ENCODE measurements at regions not wholly inside any gene's neighbourhood (a gene's known extent, or its start where the extent isn't known, plus 50 kb on each side); places are given as distances from the start of the nearest gene placed in this dataset.
"Not testable (repeated sequence)": the region's sequence is repeated elsewhere in the genome, so short reads cannot be mapped to it uniquely, and the experiment has no call there.

DNA sequence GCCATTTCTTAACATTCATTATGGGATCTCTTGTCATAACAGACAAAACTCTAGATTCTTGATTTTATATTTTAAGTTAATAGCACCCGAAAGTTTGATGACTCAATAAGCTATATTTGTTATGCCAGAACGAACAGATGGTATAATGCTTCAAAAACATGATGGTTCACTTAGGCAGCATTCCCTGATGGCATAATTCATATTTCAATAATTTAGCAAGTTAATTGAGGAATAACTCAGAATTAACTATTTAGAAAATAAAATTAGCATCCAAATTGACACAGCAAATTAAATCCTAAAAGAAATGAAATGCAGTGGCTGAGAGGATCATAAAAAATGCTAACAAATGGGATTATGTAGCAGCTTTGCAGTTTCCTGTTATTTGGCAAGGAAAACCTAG is 260.8 kb upstream of the MBL2 start:
- intact Hi-C loops (cut with DNase I; ENCODE audit: low total_unique reads) = no loop called here
- H3K4me3 ChIP-seq (ENCODE audit: low read depth, poor library complexity, severe bottlenecking) = no peak overlapping the region
- no peak for TF ChIP-seq POLR2A (IDR thresholded peaks at IDR 0.05)
- TF ChIP-seq, protein P1, sequence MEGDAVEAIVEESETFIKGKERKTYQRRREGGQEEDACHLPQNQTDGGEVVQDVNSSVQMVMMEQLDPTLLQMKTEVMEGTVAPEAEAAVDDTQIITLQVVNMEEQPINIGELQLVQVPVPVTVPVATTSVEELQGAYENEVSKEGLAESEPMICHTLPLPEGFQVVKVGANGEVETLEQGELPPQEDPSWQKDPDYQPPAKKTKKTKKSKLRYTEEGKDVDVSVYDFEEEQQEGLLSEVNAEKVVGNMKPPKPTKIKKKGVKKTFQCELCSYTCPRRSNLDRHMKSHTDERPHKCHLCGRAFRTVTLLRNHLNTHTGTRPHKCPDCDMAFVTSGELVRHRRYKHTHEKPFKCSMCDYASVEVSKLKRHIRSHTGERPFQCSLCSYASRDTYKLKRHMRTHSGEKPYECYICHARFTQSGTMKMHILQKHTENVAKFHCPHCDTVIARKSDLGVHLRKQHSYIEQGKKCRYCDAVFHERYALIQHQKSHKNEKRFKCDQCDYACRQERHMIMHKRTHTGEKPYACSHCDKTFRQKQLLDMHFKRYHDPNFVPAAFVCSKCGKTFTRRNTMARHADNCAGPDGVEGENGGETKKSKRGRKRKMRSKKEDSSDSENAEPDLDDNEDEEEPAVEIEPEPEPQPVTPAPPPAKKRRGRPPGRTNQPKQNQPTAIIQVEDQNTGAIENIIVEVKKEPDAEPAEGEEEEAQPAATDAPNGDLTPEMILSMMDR (IDR thresholded peaks at IDR 0.05) = no peak
- WGBS, 2 donors = 53 to 72% methylated on average over 2 of the region's 2 CpGs
- DNase-seq (ENCODE audit: low spot score in 2 of 2) = no peak

DNA sequence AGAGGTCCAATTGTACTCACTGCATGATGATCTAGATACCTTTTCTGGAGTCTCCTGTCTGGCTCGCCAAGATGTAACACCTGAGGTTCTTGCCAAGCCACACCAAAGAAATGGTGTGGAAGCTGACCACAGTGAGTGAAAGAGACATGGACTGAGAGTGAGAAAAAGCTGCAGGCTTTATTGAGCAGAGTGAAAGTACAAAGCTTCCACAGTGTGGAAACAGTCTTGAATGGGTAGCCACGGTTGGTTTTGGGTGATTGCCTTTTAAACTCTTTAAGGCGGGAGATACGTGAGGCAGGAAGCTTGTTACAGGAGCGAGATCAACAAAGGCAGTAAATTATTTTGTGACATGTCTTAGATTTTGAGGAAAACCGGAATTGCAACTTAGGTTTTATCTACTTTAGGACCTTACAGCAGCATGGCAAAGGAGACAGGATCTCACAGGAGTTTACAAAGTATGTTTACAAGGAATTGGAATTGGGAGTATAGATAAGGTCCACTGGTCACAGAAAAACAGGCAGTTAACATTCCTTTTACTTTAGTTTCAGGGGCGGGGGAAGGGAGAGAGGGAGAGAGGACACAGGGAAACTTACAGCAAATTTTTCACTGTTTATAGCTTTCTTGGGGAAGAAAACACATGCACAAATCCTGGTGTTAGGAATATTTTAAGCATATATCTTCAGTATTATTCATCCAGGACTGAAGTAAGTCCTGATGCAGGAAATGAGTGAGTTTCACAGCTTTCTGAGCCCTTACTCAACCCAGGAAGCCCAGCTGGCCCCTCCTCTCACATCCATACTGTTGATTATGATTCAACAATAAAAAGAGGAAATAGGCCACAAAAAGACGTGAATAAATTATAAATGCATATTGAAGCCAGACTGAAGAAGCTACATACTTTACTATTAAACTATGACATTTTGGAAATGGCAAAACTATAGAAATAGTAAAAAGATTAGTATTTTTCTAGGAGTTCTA is 257.6 kb upstream of the MBL2 start:
- H3K4me3 ChIP-seq (ENCODE audit: low read depth, poor library complexity, severe bottlenecking); DNase-seq (ENCODE audit: low spot score in 2 of 2); intact Hi-C loops (cut with DNase I; ENCODE audit: low total_unique reads): not testable (repeated sequence)
- 20 to 30% methylated on average over 8 of the region's 8 CpGs for WGBS, 2 donors

DNA sequence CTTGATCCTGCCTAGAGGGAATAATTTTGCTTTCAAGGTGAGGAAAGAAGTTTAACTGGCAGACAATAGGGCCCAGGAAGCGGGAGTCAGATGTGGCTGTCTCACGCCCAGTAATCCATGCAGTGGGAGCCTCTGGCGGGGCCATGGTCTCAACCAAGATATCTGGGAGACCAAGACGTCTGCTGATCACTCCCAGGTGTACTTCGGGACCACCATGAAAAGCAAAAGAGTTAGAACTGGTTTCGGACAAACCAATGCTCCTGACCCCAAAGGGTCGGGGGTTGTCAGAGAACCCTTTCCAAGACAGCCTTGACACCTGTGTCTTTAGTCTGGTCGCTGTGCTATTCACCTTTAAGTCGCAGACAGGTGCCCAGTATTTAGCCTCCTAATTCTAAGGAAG is 256.9 kb upstream of the MBL2 start:
- TF ChIP-seq, protein P1 (IDR thresholded peaks at IDR 0.05) = no peak
- no peak for TF ChIP-seq POLR2A (IDR thresholded peaks at IDR 0.05)
- WGBS, 2 donors = 85 to 93% methylated on average over 9 of the region's 9 CpGs
- DNase-seq (ENCODE audit: low spot score in 2 of 2) = no peak
- intact Hi-C loops (cut with DNase I; ENCODE audit: low total_unique reads) = no loop called here
- no peak overlapping the region for H3K4me3 ChIP-seq (ENCODE audit: low read depth, poor library complexity, severe bottlenecking)

DNA sequence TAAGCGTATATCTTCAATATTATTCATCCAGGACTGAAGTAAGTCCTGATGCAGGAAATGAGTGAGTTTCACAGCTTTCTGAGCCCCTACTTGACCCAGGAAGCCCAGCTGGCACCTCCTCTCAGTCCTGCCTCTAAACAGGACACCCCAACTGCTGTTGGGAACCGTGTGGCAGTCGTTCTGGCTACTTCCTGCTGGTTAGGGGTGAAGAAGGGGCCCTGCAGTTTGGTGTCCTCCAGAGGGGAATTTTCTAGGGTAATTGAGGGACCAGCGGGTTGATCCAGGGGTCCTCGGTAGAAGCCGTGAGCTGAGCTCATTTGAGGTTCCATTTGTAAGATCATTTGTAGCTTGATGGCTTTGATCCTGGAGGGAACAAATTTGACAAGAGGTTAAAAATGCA is 253.2 kb upstream of the MBL2 start:
- DNase-seq (ENCODE audit: low spot score in 2 of 2); intact Hi-C loops (cut with DNase I; ENCODE audit: low total_unique reads); H3K4me3 ChIP-seq (ENCODE audit: low read depth, poor library complexity, severe bottlenecking): not testable (repeated sequence)
- 59 to 67% methylated on average over 5 to 6 of the region's 6 CpGs for WGBS, 2 donors

DNA sequence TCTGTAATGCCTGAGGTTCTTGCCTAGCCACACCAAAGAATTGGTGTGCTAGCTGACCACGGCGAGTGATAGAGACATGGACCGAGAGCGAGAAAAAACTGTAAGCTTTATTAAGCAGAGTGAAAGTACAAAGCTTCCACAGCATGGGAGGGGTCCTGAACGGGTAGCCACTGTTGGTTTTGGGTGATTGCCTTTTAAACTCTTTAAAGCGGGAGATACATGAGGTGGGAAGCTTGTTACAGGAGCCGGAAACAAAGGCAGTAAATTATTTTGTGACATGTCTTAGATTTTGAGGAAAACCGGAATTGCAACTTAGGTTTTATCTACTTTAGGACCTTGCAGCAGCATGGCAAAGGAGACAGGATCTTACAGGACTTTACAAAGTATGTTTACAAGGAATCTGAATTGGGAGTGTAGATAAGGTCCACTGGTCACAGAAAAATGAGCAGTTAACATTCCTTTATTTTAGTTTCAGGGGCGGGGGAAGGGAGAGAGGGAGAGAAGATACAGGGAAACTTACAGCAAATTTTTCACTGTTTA is 252.7 kb upstream of the MBL2 start:
- TF ChIP-seq, protein P1 (IDR thresholded peaks at IDR 0.05) = no peak
- no peak for TF ChIP-seq POLR2A (IDR thresholded peaks at IDR 0.05)
- WGBS, 2 donors = 14 to 26% methylated on average over 9 of the region's 9 CpGs
- no peak overlapping the region for H3K4me3 ChIP-seq (ENCODE audit: low read depth, poor library complexity, severe bottlenecking)
- intact Hi-C loops (cut with DNase I; ENCODE audit: low total_unique reads) = no loop called here
- no peak for DNase-seq (ENCODE audit: low spot score in 2 of 2)

DNA sequence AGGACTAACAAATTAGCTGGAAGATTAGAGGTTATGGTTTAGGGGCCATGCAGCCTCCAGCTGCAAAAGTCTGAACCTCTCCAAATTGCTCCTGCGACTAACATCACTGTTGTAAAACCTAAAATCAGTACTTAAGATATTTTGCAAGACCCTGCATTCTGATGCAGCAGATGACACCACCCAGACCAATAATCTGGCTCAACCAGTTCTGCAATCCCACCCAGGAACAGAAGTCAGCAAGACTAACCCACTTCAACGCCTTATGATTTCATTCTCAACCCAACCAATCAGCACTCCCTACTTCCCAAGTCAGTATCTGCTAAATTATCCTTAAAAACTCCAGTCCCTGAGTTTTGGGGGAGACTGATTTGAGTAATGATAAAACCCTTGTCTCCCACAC is 250.8 kb upstream of the MBL2 start:
- no peak for DNase-seq (ENCODE audit: low spot score in 2 of 2)
- intact Hi-C loops (cut with DNase I; ENCODE audit: low total_unique reads) = no loop called here
- no peak overlapping the region for H3K4me3 ChIP-seq (ENCODE audit: low read depth, poor library complexity, severe bottlenecking)
- no peak for TF ChIP-seq POLR2A (IDR thresholded peaks at IDR 0.05)
- TF ChIP-seq, protein P1 (IDR thresholded peaks at IDR 0.05) = no peak
- WGBS, 2 donors = 56 to 92% methylated on average over 2 of the region's 2 CpGs
